WERI-Rb-1 (cell line): ENCODE measurements at regions not wholly inside any gene's neighbourhood (a gene's known extent, or its start where the extent isn't known, plus 50 kb on each side); places are given as distances from the start of the nearest gene placed in this dataset.

Source experiments
- DNase-seq: peaks from one replicate; pipeline ENCODE4 v3.0.0-alpha.2; 2020
- H3K27ac ChIP-seq: fragments of 250-450 bp; sonication (Bioruptor Pico); 2 replicates; pipeline ENCODE4 v1.5.1; 2020; ENCODE audit warnings: mild to moderate bottlenecking, moderate library complexity
- H3K27me3 ChIP-seq: fragments of 250-450 bp; sonication (Bioruptor Pico); 2 replicates; pipeline ENCODE4 v1.5.1; 2021; ENCODE audit warnings: mild to moderate bottlenecking, low read depth, moderate library complexity; ENCODE audit not compliant: insufficient read depth, severe bottlenecking
- H3K36me3 ChIP-seq: fragments of 250-450 bp; sonication (Bioruptor Pico); 2 replicates; pipeline ENCODE4 v1.5.1; 2020; ENCODE audit warnings: mild to moderate bottlenecking, moderate library complexity
- H3K4me3 ChIP-seq: 2 replicates; pipeline ENCODE4 v1.5.1; 2011; ENCODE audit warnings: low read depth, mild to moderate bottlenecking, control low read depth, low read length
- H3K9me3 ChIP-seq: fragments of 250-450 bp; sonication (Bioruptor Pico); 2 replicates; pipeline ENCODE4 v1.5.1; 2021; ENCODE audit warnings: mild to moderate bottlenecking, moderate library complexity; ENCODE audit not compliant: severe bottlenecking
- TF ChIP-seq, protein P1 (sequence below): IDR thresholded peaks from 2 replicates; pipeline ENCODE4 v1.5.1; 2011; ENCODE audit warnings: low read depth, mild to moderate bottlenecking, control low read depth, inconsistent platforms, low read length

DNA sequence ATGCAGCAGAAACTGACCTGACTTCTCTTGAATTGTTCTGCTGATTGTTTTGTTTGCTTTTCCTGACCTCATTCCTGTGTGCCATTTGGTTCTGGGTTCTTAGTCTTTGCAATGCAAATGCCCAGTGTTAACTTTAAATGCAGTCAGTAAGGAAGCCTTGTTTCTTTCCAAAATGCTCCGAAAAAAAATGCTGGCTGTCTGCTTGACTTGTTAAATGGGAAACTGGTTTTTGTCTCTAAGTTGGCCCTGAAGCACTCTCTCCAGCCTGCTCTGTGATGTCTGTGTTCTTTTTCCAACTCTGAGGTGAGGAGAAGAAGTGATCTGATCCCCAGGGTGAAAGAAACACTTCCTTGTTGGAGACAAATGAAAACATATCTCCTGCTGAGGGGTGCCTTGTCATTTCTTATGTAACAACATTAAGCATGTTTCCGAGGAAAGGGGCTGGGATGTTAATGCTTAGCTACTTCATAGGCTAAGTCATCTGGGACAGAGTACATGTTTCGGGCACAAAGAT is 256.3 kb upstream of the ADGRL4 start:
- H3K9me3 ChIP-seq: no peaks in the 10 kb centered on the region
- H3K27me3 ChIP-seq: no peaks in the 10 kb centered on the region
- TF ChIP-seq, protein P1, sequence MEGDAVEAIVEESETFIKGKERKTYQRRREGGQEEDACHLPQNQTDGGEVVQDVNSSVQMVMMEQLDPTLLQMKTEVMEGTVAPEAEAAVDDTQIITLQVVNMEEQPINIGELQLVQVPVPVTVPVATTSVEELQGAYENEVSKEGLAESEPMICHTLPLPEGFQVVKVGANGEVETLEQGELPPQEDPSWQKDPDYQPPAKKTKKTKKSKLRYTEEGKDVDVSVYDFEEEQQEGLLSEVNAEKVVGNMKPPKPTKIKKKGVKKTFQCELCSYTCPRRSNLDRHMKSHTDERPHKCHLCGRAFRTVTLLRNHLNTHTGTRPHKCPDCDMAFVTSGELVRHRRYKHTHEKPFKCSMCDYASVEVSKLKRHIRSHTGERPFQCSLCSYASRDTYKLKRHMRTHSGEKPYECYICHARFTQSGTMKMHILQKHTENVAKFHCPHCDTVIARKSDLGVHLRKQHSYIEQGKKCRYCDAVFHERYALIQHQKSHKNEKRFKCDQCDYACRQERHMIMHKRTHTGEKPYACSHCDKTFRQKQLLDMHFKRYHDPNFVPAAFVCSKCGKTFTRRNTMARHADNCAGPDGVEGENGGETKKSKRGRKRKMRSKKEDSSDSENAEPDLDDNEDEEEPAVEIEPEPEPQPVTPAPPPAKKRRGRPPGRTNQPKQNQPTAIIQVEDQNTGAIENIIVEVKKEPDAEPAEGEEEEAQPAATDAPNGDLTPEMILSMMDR: no peak
- H3K36me3 ChIP-seq: no peaks in the 10 kb centered on the region
- DNase-seq: no peak
- H3K27ac ChIP-seq: no peak overlapping the region
- H3K4me3 ChIP-seq: no peak overlapping the region

DNA sequence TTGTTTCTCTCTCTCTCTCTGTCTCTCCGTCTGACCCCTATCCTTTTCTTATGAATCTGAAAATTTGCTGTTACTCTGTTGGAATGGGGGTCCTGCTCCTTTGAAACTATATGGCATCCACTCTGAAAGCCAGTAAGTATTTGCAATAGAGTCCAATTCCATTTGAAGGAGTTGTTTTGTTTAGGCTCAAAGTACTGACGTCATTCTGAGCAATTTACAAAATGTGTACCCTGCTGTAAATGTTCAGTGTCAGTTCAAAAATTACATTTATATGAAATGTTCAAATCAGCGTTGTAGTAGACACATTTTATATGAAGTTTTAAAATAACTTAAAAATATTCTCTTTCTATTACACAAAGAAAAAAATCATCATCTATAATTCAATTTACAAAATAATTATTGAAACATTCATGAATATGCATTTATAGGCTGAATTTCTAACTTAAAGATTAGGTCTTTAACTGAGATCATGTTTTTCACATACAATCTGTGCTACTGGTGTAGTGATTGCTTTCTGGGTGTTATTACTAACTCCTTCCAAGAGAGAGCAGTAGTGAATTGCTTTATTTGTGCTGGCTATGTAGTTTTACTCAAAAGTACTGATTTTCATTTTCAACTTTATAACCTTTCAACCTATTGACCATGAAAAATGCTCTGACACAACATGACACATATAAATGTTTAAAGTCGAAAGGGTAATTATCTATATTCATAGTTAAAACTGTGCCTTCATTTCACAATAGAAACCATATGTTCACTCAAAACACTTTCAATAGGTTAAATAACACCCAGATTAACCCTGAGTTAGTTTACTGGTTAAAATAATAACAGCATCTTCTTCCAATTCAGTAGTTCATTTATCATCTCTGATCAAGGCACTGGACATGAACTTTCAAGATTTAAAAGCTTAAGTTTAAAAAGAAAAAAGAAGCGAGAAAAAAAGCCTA is 253.1 kb upstream of the ADGRL4 start:
- H3K4me3 ChIP-seq: no peak overlapping the region
- H3K36me3 ChIP-seq: no peaks in the 10 kb centered on the region
- H3K27me3 ChIP-seq: no peaks in the 10 kb centered on the region
- H3K9me3 ChIP-seq: no peaks in the 10 kb centered on the region
- TF ChIP-seq, protein P1: peak; percentile 38
- no peak for DNase-seq
- H3K27ac ChIP-seq: no peak overlapping the region

DNA sequence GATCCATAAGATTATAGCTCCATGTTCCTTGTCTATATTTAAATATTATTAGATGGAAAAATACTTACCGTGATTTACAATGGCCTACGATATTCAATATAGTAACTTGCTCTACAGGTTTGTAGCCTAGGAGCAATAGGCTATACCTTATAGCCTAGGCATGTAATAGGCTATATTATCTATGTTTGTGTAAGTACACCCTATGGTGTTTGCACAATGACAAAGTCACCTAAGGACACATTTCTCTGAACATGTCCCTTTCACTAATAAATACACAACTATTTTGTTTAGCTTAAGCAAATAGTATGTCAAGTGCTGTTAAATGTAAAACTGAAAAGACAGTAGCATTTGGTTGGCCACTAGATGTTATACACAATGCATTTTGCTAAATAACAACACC is 248.9 kb upstream of the ADGRL4 start:
- no peak overlapping the region for H3K4me3 ChIP-seq
- H3K9me3 ChIP-seq: no peaks in the 10 kb centered on the region
- TF ChIP-seq, protein P1: no peak
- H3K27ac ChIP-seq: no peak overlapping the region
- H3K36me3 ChIP-seq: no peaks in the 10 kb centered on the region
- no peak for DNase-seq
- H3K27me3 ChIP-seq: no peaks in the 10 kb centered on the region

DNA sequence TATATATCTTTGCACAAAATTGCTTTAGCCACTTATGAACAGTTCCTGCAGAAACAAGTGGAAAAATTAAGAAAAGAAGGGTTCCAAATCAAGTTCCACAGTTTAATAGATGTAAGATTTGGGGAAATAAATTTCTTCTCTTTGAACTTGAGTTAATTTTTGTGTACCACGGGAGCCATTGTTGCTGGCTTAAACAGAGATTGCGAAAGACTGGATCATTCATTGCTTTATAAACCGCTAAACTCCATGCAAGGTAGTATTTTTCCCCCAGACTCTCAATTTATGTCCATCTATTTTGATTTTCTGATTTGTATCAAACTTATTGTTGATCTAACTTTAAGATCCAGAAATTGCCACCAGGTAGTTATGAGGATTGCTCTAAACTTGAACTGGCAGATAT is 246.1 kb upstream of the ADGRL4 start:
- H3K36me3 ChIP-seq: no peaks in the 10 kb centered on the region
- no peak overlapping the region for H3K4me3 ChIP-seq
- H3K9me3 ChIP-seq: no peaks in the 10 kb centered on the region
- no peak for DNase-seq
- H3K27me3 ChIP-seq: no peaks in the 10 kb centered on the region
- H3K27ac ChIP-seq: no peak overlapping the region
- TF ChIP-seq, protein P1: no peak

DNA sequence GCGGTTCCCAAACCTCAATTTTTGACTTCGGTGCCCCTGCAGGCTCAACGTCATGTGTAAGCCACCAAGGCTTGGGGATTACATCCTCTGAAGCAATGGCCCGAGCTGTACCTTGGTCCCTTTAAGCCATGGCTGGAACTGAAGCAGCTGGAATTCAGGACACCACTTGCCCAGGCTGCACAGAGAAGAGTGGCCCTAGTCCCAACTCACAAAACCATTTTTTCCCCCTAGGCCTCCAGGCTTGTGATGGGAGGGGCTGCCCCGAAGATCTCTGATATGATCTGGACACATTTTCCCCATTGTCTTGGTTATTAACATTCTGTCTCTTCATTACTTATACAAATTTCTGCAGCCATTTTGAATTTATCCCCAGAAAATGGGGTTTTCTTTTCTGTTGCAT is 233.3 kb upstream of the ADGRL4 start:
- H3K36me3 ChIP-seq: no peaks in the 10 kb centered on the region
- no peak overlapping the region for H3K27ac ChIP-seq
- TF ChIP-seq, protein P1: no peak

More for the DNA sequence above, 233.3 kb upstream of the ADGRL4 start:
- H3K27me3 ChIP-seq: no peaks in the 10 kb centered on the region
- no peak for DNase-seq
- peaks cover 5% of the 10 kb centered on the region for H3K9me3 ChIP-seq
- H3K4me3 ChIP-seq: no peak overlapping the region
